Immature natural killer cell (primary cell): ENCODE measurements at regions not wholly inside any gene's neighbourhood (a gene's known extent, or its start where the extent isn't known, plus 50 kb on each side); places are given as distances from the start of the nearest gene placed in this dataset.

Source experiments
- DNase-seq, 3 donors: peaks; one replicate each; pipeline ENCODE4 v3.0.0; 2022; ENCODE audit warnings: mixed read lengths in 1 of 3
- H3K27ac Mint-ChIP-seq, 6 donors: one replicate each; pipeline ENCODE4 v1.8.0; 2020; ENCODE audit warnings: mixed read lengths in 6 of 6, mild to moderate bottlenecking in 5 of 6, inconsistent platforms in 4 of 6, moderate library complexity in 3 of 6
- H3K27me3 Mint-ChIP-seq, 3 donors: one replicate each; pipeline ENCODE4 v1.8.0; 2020 to 2021; ENCODE audit warnings: low read depth in 3 of 3, mild to moderate bottlenecking in 3 of 3, mixed read lengths in 3 of 3, moderate library complexity in 3 of 3, inconsistent platforms in 1 of 3
- H3K36me3 Mint-ChIP-seq, 3 donors: one replicate each; pipeline ENCODE4 v1.8.0; 2020; ENCODE audit warnings: mixed read lengths in 3 of 3, inconsistent platforms in 2 of 3, mild to moderate bottlenecking in 2 of 3
- H3K4me1 Mint-ChIP-seq, 2 donors: one replicate each; pipeline ENCODE4 v1.8.0; 2020; ENCODE audit warnings: inconsistent platforms in 2 of 2, mild to moderate bottlenecking in 2 of 2, mixed read lengths in 2 of 2, moderate library complexity in 1 of 2
- H3K4me3 Mint-ChIP-seq, 5 donors: one replicate each; pipeline ENCODE4 v1.8.0; 2020; ENCODE audit warnings: mild to moderate bottlenecking in 5 of 5, mixed read lengths in 5 of 5, inconsistent platforms in 3 of 5, moderate library complexity in 3 of 5
- H3K9me3 Mint-ChIP-seq, 6 donors: one replicate each; pipeline ENCODE4 v1.8.0; 2020; ENCODE audit warnings: mild to moderate bottlenecking in 6 of 6, mixed read lengths in 6 of 6, inconsistent platforms in 4 of 6, moderate library complexity in 3 of 6

- DNase-seq, result no peak
- Mint-ChIP-seq H3K27me3 (peaks cover 0 to 6% (median 4%) of the 10 kb centered on the region in 3 donors), H3K9me3 (peaks cover 0 to 3% (median 0%) of the 10 kb centered on the region in 6 donors), H3K36me3 (no peaks in the 10 kb centered on the region), H3K4me1 (no peaks in the 10 kb centered on the region), H3K4me3 (no peak overlapping the region), H3K27ac (no peak overlapping the region)
These were observed 134.3 kb upstream of the PDE1C start for GRCh38 chr7:32204361-32205018.

- Mint-ChIP-seq H3K9me3 (peaks cover 0 to 13% (median 3%) of the 10 kb centered on the region in 6 donors), H3K27me3 (peaks cover 0 to 5% (median 4%) of the 10 kb centered on the region in 3 donors), H3K36me3 (no peaks in the 10 kb centered on the region), H3K4me1 (no peaks in the 10 kb centered on the region), H3K4me3 (no peak overlapping the region), H3K27ac (no peak overlapping the region)
- no peak for DNase-seq
These were observed 130.4 kb upstream of the PDE1C start for GRCh38 chr7:32200646-32201045.

GRCh38 chr7:32194537-32194936 is 124.3 kb upstream of the PDE1C start:
- peaks cover 6 to 35% (median 16%) of the 10 kb centered on the region in 6 donors for H3K9me3 Mint-ChIP-seq
- no peaks in the 10 kb centered on the region for H3K27me3 Mint-ChIP-seq
- H3K4me3 Mint-ChIP-seq, result no peak overlapping the region
- H3K36me3 Mint-ChIP-seq, result peaks cover 0 to 6% (median 0%) of the 10 kb centered on the region in 3 donors
- H3K4me1 Mint-ChIP-seq, result no peaks in the 10 kb centered on the region
- H3K27ac Mint-ChIP-seq, result no peak overlapping the region
- no peak for DNase-seq

- no peaks in the 10 kb centered on the region for H3K27me3 Mint-ChIP-seq
- H3K9me3 Mint-ChIP-seq, result peaks cover 5 to 32% (median 15%) of the 10 kb centered on the region in 6 donors
- no peaks in the 10 kb centered on the region for H3K4me1 Mint-ChIP-seq
These were observed 121.1 kb upstream of the PDE1C start for GRCh38 chr7:32191305-32191704.

GRCh38 chr7:32179567-32179966 is 109.4 kb upstream of the PDE1C start:
- H3K27me3 Mint-ChIP-seq, result no peaks in the 10 kb centered on the region
- no peak overlapping the region for H3K4me3 Mint-ChIP-seq
- no peak for DNase-seq
- no peak overlapping the region for H3K27ac Mint-ChIP-seq
- H3K36me3 Mint-ChIP-seq, result no peaks in the 10 kb centered on the region
- H3K9me3 Mint-ChIP-seq, result peaks cover 0 to 3% (median under 1%) of the 10 kb centered on the region in 6 donors
- H3K4me1 Mint-ChIP-seq, result no peaks in the 10 kb centered on the region

More at GRCh38 chr7:32191305-32191704, 121.1 kb upstream of the PDE1C start:
- Mint-ChIP-seq H3K36me3 (peaks cover 0 to 6% (median 0%) of the 10 kb centered on the region in 3 donors), H3K27ac (no peak overlapping the region), H3K4me3 (no peak overlapping the region)
- DNase-seq, result no peak

GRCh38 chr7:32178677-32179366 is 108.6 kb upstream of the PDE1C start:
- DNase-seq, result no peak
- H3K27ac Mint-ChIP-seq, result no peak overlapping the region
- peaks cover 0 to 3% (median under 1%) of the 10 kb centered on the region in 6 donors for H3K9me3 Mint-ChIP-seq
- H3K36me3 Mint-ChIP-seq, result peaks cover 0 to 3% (median 0%) of the 10 kb centered on the region in 3 donors
- H3K27me3 Mint-ChIP-seq, result no peaks in the 10 kb centered on the region
- no peak overlapping the region for H3K4me3 Mint-ChIP-seq
- no peaks in the 10 kb centered on the region for H3K4me1 Mint-ChIP-seq

- Mint-ChIP-seq H3K27ac (no peak overlapping the region), H3K27me3 (peaks cover 0 to 1% (median 0%) of the 10 kb centered on the region in 3 donors), H3K4me1 (no peaks in the 10 kb centered on the region), H3K36me3 (peaks cover 0 to 3% (median 0%) of the 10 kb centered on the region in 3 donors), H3K4me3 (no peak overlapping the region), H3K9me3 (peaks cover 0 to 3% (median 1%) of the 10 kb centered on the region in 6 donors)
- no peak for DNase-seq
These were observed 107.0 kb upstream of the PDE1C start for GRCh38 chr7:32177232-32177631.

GRCh38 chr7:32175099-32175498 is 104.9 kb upstream of the PDE1C start:
- H3K9me3 Mint-ChIP-seq, result peaks cover 0 to 3% (median under 1%) of the 10 kb centered on the region in 6 donors
- peaks cover 0 to 3% (median 0%) of the 10 kb centered on the region in 3 donors for H3K27me3 Mint-ChIP-seq
- no peak overlapping the region for H3K27ac Mint-ChIP-seq
- no peak for DNase-seq
- no peaks in the 10 kb centered on the region for H3K4me1 Mint-ChIP-seq
- H3K36me3 Mint-ChIP-seq, result peaks cover 0 to 3% (median 0%) of the 10 kb centered on the region in 3 donors
- no peak overlapping the region for H3K4me3 Mint-ChIP-seq

- Mint-ChIP-seq H3K36me3 (peaks cover 0 to 3% (median 0%) of the 10 kb centered on the region in 3 donors), H3K4me3 (no peak overlapping the region), H3K9me3 (peaks cover 0 to 3% (median 0%) of the 10 kb centered on the region in 6 donors), H3K27me3 (peaks cover 0 to 3% (median 2%) of the 10 kb centered on the region in 3 donors), H3K27ac (no peak overlapping the region), H3K4me1 (no peaks in the 10 kb centered on the region)
- no peak for DNase-seq
These were observed 101.0 kb upstream of the PDE1C start for GRCh38 chr7:32171248-32171647.

GRCh38 chr7:32170838-32171237 is 100.6 kb upstream of the PDE1C start:
- no peak for DNase-seq
- H3K4me1 Mint-ChIP-seq, result no peaks in the 10 kb centered on the region
- H3K4me3 Mint-ChIP-seq, result no peak overlapping the region
- H3K27ac Mint-ChIP-seq, result no peak overlapping the region
- H3K27me3 Mint-ChIP-seq, result peaks cover 0 to 3% (median 2%) of the 10 kb centered on the region in 3 donors
- H3K36me3 Mint-ChIP-seq, result peaks cover 0 to 3% (median 0%) of the 10 kb centered on the region in 3 donors
- H3K9me3 Mint-ChIP-seq, result peaks cover 0 to 3% (median 0%) of the 10 kb centered on the region in 6 donors

GRCh38 chr7:32169228-32169627 is 99.0 kb upstream of the PDE1C start:
- peaks cover 0 to 3% (median 2%) of the 10 kb centered on the region in 3 donors for H3K27me3 Mint-ChIP-seq
- peaks cover 0 to 2% (median 0%) of the 10 kb centered on the region in 3 donors for H3K36me3 Mint-ChIP-seq
- H3K4me3 Mint-ChIP-seq, result no peak overlapping the region
- no peak for DNase-seq
- H3K27ac Mint-ChIP-seq, result no peak overlapping the region
- no peaks in the 10 kb centered on the region for H3K4me1 Mint-ChIP-seq
- H3K9me3 Mint-ChIP-seq, result peaks cover 0 to 3% (median 0%) of the 10 kb centered on the region in 6 donors

GRCh38 chr7:32167815-32168214 is 97.6 kb upstream of the PDE1C start:
- no peak overlapping the region for H3K27ac Mint-ChIP-seq
- H3K9me3 Mint-ChIP-seq, result peaks cover 0 to 3% (median 0%) of the 10 kb centered on the region in 6 donors
- H3K36me3 Mint-ChIP-seq, result no peaks in the 10 kb centered on the region
- no peaks in the 10 kb centered on the region for H3K4me1 Mint-ChIP-seq
- H3K27me3 Mint-ChIP-seq, result peaks cover 0 to 3% (median 2%) of the 10 kb centered on the region in 3 donors
- no peak overlapping the region for H3K4me3 Mint-ChIP-seq
- DNase-seq, result no peak

GRCh38 chr7:32167256-32167655 is 97.0 kb upstream of the PDE1C start:
- H3K9me3 Mint-ChIP-seq, result peaks cover 0 to 2% (median 0%) of the 10 kb centered on the region in 6 donors
- no peaks in the 10 kb centered on the region for H3K36me3 Mint-ChIP-seq
- H3K4me1 Mint-ChIP-seq, result no peaks in the 10 kb centered on the region
- no peak overlapping the region for H3K4me3 Mint-ChIP-seq
- no peak overlapping the region for H3K27ac Mint-ChIP-seq
- DNase-seq, result no peak
- H3K27me3 Mint-ChIP-seq, result peaks cover 0 to 2% (median 2%) of the 10 kb centered on the region in 3 donors

GRCh38 chr7:32164341-32164996 is 94.3 kb upstream of the PDE1C start:
- Mint-ChIP-seq H3K9me3 (peaks cover 0 to 2% (median 0%) of the 10 kb centered on the region in 6 donors), H3K4me3 (no peak overlapping the region), H3K4me1 (no peaks in the 10 kb centered on the region), H3K27me3 (peaks cover 0 to 2% (median 0%) of the 10 kb centered on the region in 3 donors), H3K36me3 (no peaks in the 10 kb centered on the region), H3K27ac (no peak overlapping the region)
- no peak for DNase-seq
